Bronchial epithelial cell (primary cell): ENCODE measurements at regions not wholly inside any gene's neighbourhood (a gene's known extent, or its start where the extent isn't known, plus 50 kb on each side); places are given as distances from the start of the nearest gene placed in this dataset.

Experiments
- DNase-seq: peaks from one replicate; pipeline ENCODE4 v3.0.0-alpha.2; 2010; ENCODE audit warnings: low read depth
- FAIRE-seq: peaks from 2 replicates; lab custom pipeline; 2011; peaks lifted over from hg19 to GRCh38; lab: Jason Lieb, UNC
- H3K27me3 ChIP-seq: 2 replicates; pipeline ENCODE4 v1.5.1; 2011; ENCODE audit warnings: low read length; ENCODE audit not compliant: control insufficient read depth, insufficient read depth
- H3K36me3 ChIP-seq: 2 replicates; pipeline ENCODE4 v1.5.1; 2011; ENCODE audit warnings: low read length; ENCODE audit not compliant: control insufficient read depth, insufficient read depth
- H3K4me3 ChIP-seq: 2 replicates; pipeline ENCODE4 v1.5.1; 2011; ENCODE audit warnings: mild to moderate bottlenecking, low read depth, low read length, control low read depth
- CTCF ChIP-seq: IDR thresholded peaks from 2 replicates; pipeline ENCODE4 v1.5.1; 2011; ENCODE audit warnings: mild to moderate bottlenecking, moderate library complexity, low read length, control low read depth, inconsistent platforms; ENCODE audit not compliant: insufficient read depth, severe bottlenecking

GRCh38 chr13:48591889-48592687, 59.2 kb upstream of the RCBTB2 start:
- FAIRE-seq = no peak
- H3K36me3 ChIP-seq = no peaks in the 10 kb centered on the region
- no peaks in the 10 kb centered on the region for H3K27me3 ChIP-seq
- H3K4me3 ChIP-seq = no peak overlapping the region
- TF ChIP-seq CTCF = no peak
- DNase-seq = no peak

GRCh38 chr13:48592688-48593049, 59.8 kb upstream of the RCBTB2 start:
- no peaks in the 10 kb centered on the region for H3K36me3 ChIP-seq
- no peak for FAIRE-seq
- H3K4me3 ChIP-seq = no peak overlapping the region
- H3K27me3 ChIP-seq = no peaks in the 10 kb centered on the region
- no peak for DNase-seq
- no peak for TF ChIP-seq CTCF

GRCh38 chr13:48593536-48593935, 60.2 kb upstream of the CYSLTR2 start:
- no peak overlapping the region for H3K4me3 ChIP-seq
- no peaks in the 10 kb centered on the region for H3K27me3 ChIP-seq
- DNase-seq (no peak), FAIRE-seq (no peak)
- H3K36me3 ChIP-seq = no peaks in the 10 kb centered on the region
- no peak for TF ChIP-seq CTCF

GRCh38 chr13:48594096-48594815, 59.5 kb upstream of the CYSLTR2 start:
- H3K4me3 ChIP-seq = no peak overlapping the region
- DNase-seq (no peak), FAIRE-seq (no peak)
- H3K36me3 ChIP-seq = no peaks in the 10 kb centered on the region
- no peaks in the 10 kb centered on the region for H3K27me3 ChIP-seq
- TF ChIP-seq CTCF = no peak

GRCh38 chr13:48595431-48596429, 58.0 kb upstream of the CYSLTR2 start:
- no peaks in the 10 kb centered on the region for H3K36me3 ChIP-seq
- peak; percentile 68 for TF ChIP-seq CTCF
- no peak for FAIRE-seq
- H3K27me3 ChIP-seq = no peaks in the 10 kb centered on the region
- peak; percentile 67 for DNase-seq
- H3K4me3 ChIP-seq = no peak overlapping the region
